WTC11 (cell line): ENCODE measurements at regions not wholly inside any gene's neighbourhood (a gene's known extent, or its start where the extent isn't known, plus 50 kb on each side); places are given as distances from the start of the nearest gene placed in this dataset.

Experiments
- AR ChIP-seq: fragments of 250-450 bp; sonication (Bioruptor Pico); IDR thresholded peaks from 2 replicates; pipeline ENCODE4 v1.9.0; 2021; ENCODE audit warnings: mild to moderate bottlenecking
- CBFB ChIP-seq: sonication (generic); formaldehyde crosslinking; IDR thresholded peaks from 2 replicates; pipeline ENCODE4 v1.8.1; 2022; ENCODE audit warnings: mild to moderate bottlenecking, low read depth, missing genetic modification reagents
- CREB1 ChIP-seq: sonication (generic); formaldehyde crosslinking; IDR thresholded peaks from 2 replicates; pipeline ENCODE4 v1.8.0; 2023; ENCODE audit warnings: mild to moderate bottlenecking, missing genetic modification reagents
- CTCF ChIP-seq: fragments of 200-600 bp; IDR thresholded peaks from 2 replicates; pipeline ENCODE4 v1.8.0; 2022; ENCODE audit warnings: antibody characterized with exemption
- ELF4 ChIP-seq: sonication (generic); formaldehyde crosslinking; IDR thresholded peaks from 2 replicates; pipeline ENCODE4 v1.8.1; 2022; ENCODE audit warnings: low read depth, mild to moderate bottlenecking, moderate library complexity, missing genetic modification reagents
- ETV6 ChIP-seq: sonication (generic); formaldehyde crosslinking; IDR thresholded peaks from 2 replicates; pipeline ENCODE4 v1.8.1; 2022; ENCODE audit warnings: mild to moderate bottlenecking, missing genetic modification reagents
- FOXP4 ChIP-seq: sonication (generic); formaldehyde crosslinking; IDR thresholded peaks from 2 replicates; pipeline ENCODE4 v1.8.0; 2022; ENCODE audit warnings: mild to moderate bottlenecking, missing genetic modification reagents
- MYBL2 ChIP-seq: sonication (generic); formaldehyde crosslinking; IDR thresholded peaks from 2 replicates; pipeline ENCODE4 v1.8.1; 2023; ENCODE audit warnings: mild to moderate bottlenecking, moderate library complexity, missing genetic modification reagents
- NFYB ChIP-seq: sonication (generic); formaldehyde crosslinking; conservative IDR thresholded peaks from 2 replicates; pipeline ENCODE4 v1.8.0; 2022; ENCODE audit warnings: low read depth, missing genetic modification reagents
- USF1 ChIP-seq: sonication (generic); formaldehyde crosslinking; IDR thresholded peaks from 2 replicates; pipeline ENCODE4 v1.8.0; 2022; ENCODE audit warnings: mild to moderate bottlenecking, missing genetic modification reagents

- TF ChIP-seq ELF4 (no peak), ETV6 (CRISPR knock-in tag) (no peak), CTCF (no peak), USF1 (no peak), FOXP4 (CRISPR knock-in tag) (no peak), CREB1 (CRISPR knock-in tag) (no peak), MYBL2 (no peak), CBFB (CRISPR knock-in tag) (no peak), AR (no peak), NFYB (no peak)
Observed at GRCh38 chr7:94092980-94093379, 88.8 kb upstream of the BET1 start.
